HEK293T (cell line): ENCODE measurements at regions not wholly inside any gene's neighbourhood (a gene's known extent, or its start where the extent isn't known, plus 50 kb on each side); places are given as distances from the start of the nearest gene placed in this dataset.

ENCODE experiments used
- CTCF ChIA-PET: fragments of 350-600 bp; formaldehyde crosslinking; extraction: SDS; loops from one replicate; lab custom pipeline; 2021; ENCODE audit warnings: antibody characterized with exemption, inconsistent platforms; lab: Yijun Ruan, JAX
- POLR2A ChIA-PET: fragments of 350-600 bp; formaldehyde crosslinking; extraction: SDS; loops from one replicate; lab custom pipeline; 2020; ENCODE audit warnings: antibody characterized with exemption, inconsistent platforms; lab: Yijun Ruan, JAX
- DNase-seq: peaks from one replicate; pipeline ENCODE4 v3.0.0; 2012; ENCODE audit warnings: mixed read lengths; ENCODE audit errors: extremely low spot score
- ARNT ChIP-seq: fragments of 450-650 bp; IDR thresholded peaks from 2 replicates; pipeline ENCODE4 v1.6.1; 2017; ENCODE audit warnings: mild to moderate bottlenecking
- BHLHE40 ChIP-seq: fragments of 450-650 bp; IDR thresholded peaks from 2 replicates; pipeline ENCODE4 v1.6.1; 2016; ENCODE audit warnings: mild to moderate bottlenecking, moderate library complexity, borderline replicate concordance
- CTBP1 ChIP-seq: fragments of 450-650 bp; IDR thresholded peaks from 2 replicates; pipeline ENCODE4 v1.6.1; 2016; ENCODE audit warnings: borderline replicate concordance
- ELF4 ChIP-seq: fragments of 450-650 bp; IDR thresholded peaks from 2 replicates; pipeline ENCODE4 v1.6.1; 2017; ENCODE audit warnings: antibody characterized with exemption
- FOXA1 ChIP-seq: fragments of 450-650 bp; IDR thresholded peaks from 2 replicates; pipeline ENCODE4 v1.6.1; 2016; ENCODE audit warnings: mild to moderate bottlenecking
- FOXK2 ChIP-seq: fragments of 450-650 bp; IDR thresholded peaks from 2 replicates; pipeline ENCODE4 v1.6.1; 2016; ENCODE audit warnings: mild to moderate bottlenecking
- FOXM1 ChIP-seq: fragments of 450-650 bp; IDR thresholded peaks from 2 replicates; pipeline ENCODE4 v1.6.1; 2017; ENCODE audit warnings: mild to moderate bottlenecking, borderline replicate concordance
- HDGF ChIP-seq: fragments of 450-650 bp; IDR thresholded peaks from 2 replicates; pipeline ENCODE4 v1.6.1; 2017; ENCODE audit warnings: antibody characterized with exemption, borderline replicate concordance
- L3MBTL2 ChIP-seq: fragments of 450-650 bp; conservative IDR thresholded peaks from 2 replicates; pipeline ENCODE4 v1.6.1; 2016; ENCODE audit warnings: mild to moderate bottlenecking
- LEF1 ChIP-seq: fragments of 450-650 bp; IDR thresholded peaks from 2 replicates; pipeline ENCODE4 v1.6.1; 2017; ENCODE audit warnings: mild to moderate bottlenecking, borderline replicate concordance
- NFRKB ChIP-seq: fragments of 450-650 bp; IDR thresholded peaks from 2 replicates; pipeline ENCODE4 v1.6.1; 2016; ENCODE audit warnings: mild to moderate bottlenecking, moderate library complexity
- SP1 ChIP-seq: fragments of 450-650 bp; IDR thresholded peaks from 2 replicates; pipeline ENCODE4 v1.6.1; 2017
- SUZ12 ChIP-seq: fragments of 450-650 bp; IDR thresholded peaks from 2 replicates; pipeline ENCODE4 v1.6.1; 2016; ENCODE audit warnings: mild to moderate bottlenecking
- TARDBP ChIP-seq: fragments of 450-650 bp; IDR thresholded peaks from 2 replicates; pipeline ENCODE4 v1.6.1; 2016
- ZNF384 ChIP-seq: fragments of 450-650 bp; IDR thresholded peaks from 2 replicates; pipeline ENCODE4 v1.6.1; 2016
- TF ChIP-seq, protein P1 (sequence below): fragments of 450-650 bp; IDR thresholded peaks from 2 replicates; pipeline ENCODE4 v1.6.1; 2016

DNA sequence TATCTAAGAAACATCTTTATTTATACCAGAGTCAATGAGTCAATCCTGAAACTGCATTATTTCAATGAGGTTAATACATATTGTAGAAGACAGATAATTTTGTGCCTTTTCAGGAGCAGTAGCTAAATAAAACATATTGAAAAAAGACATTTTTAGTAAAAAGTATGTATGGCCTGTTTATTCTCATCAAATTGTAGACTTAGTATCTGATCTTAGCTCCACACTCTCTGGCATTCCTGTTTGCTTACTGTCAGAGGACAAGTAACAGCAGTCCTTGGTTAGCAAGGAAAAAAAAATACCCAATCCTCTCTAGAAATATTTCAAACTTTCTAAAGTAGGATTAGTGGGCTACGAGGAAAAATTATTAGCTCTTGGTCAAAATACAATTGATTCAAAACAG lies 50.5 kb upstream of the GUCY1A1 start:
- ChIA-PET POLR2A (no interaction called here), CTCF (interaction anchor here (0.6 kb wide), 1 partner anchor 1179 kb away, joined by 3 read pairs; no protein-coding TSS in a partner anchor)
- TF ChIP-seq ELF4 (no peak), NFRKB (no peak), FOXM1 (no peak), FOXA1 (no peak)
- no peak for DNase-seq

- no peak for DNase-seq
- TF ChIP-seq HDGF (no peak), FOXM1 (no peak), SUZ12 (no peak), FOXK2 (no peak), TARDBP (no peak), L3MBTL2 (no peak), SP1 (no peak), ARNT (no peak), ZNF384 (no peak)
- TF ChIP-seq, protein P1, sequence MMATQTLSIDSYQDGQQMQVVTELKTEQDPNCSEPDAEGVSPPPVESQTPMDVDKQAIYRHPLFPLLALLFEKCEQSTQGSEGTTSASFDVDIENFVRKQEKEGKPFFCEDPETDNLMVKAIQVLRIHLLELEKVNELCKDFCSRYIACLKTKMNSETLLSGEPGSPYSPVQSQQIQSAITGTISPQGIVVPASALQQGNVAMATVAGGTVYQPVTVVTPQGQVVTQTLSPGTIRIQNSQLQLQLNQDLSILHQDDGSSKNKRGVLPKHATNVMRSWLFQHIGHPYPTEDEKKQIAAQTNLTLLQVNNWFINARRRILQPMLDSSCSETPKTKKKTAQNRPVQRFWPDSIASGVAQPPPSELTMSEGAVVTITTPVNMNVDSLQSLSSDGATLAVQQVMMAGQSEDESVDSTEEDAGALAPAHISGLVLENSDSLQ, result no peak
- ChIA-PET CTCF (no interaction called here), POLR2A (no interaction called here)
Measured at GRCh38 chr4:155615081-155615887, 51.4 kb upstream of the GUCY1A1 start.

GRCh38 chr4:155614111-155614762 lies 52.4 kb upstream of the GUCY1A1 start:
- DNase-seq, result no peak
- ChIA-PET POLR2A (no interaction called here), CTCF (no interaction called here)
- TF ChIP-seq ARNT (no peak), FOXA1 (no peak), L3MBTL2 (no peak), HDGF (no peak), CTBP1 (no peak), BHLHE40 (no peak), FOXK2 (no peak)

DNA sequence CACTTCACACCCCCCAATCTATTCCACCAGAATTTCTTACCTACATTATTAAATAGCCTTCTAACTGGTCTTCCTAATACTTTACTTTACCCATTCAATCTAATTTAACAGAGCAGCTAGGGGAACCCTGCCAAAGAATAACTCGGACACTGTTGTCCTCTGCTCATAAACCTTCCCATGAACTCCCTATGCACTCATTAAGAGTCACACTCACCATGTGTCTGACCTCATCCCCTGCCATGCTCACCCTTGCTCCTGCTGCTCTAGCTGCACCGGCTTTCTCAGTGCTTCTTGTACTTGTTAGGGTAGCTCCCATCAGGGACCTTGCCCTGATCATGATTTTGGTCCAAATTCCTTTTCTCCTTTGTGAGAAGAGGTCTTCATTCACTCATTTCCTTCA lies 54.6 kb upstream of the GUCY1A1 start:
- CTCF ChIA-PET, result interaction anchor here (1.1 kb wide), 1 partner anchor 9 kb away, joined by 4 read pairs; no protein-coding TSS in a partner anchor
- POLR2A ChIA-PET, result no interaction called here
- no peak for TF ChIP-seq SP1
- no peak for TF ChIP-seq FOXK2
- no peak for TF ChIP-seq LEF1
- TF ChIP-seq TARDBP, result no peak
- no peak for TF ChIP-seq ZNF384
- TF ChIP-seq NFRKB, result no peak
- TF ChIP-seq ELF4, result no peak
- DNase-seq, result no peak

DNA sequence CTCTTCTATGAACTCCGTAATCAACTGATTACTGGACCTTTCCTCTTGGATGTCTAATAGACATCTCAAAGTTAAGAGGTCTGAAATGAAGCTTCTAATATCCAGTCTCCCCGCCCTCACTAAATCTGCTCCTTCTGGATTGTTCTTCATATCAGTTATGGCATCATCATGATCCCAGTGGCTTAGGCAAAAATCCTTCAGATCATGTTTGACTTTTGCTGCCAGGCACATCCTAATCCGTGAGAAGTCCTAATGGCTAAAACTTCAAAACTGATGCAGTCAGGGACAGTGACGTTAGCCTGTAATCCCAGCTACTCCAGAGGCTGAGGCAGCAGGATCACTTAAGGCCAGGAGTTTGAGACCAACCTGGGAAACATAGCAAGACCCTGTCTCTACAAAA lies 55.1 kb upstream of the GUCY1A1 start:
- TF ChIP-seq SP1 (no peak), CTBP1 (no peak), L3MBTL2 (no peak), ELF4 (no peak), ZNF384 (no peak), FOXA1 (no peak), ARNT (no peak), BHLHE40 (no peak), LEF1 (no peak), FOXM1 (no peak), NFRKB (no peak), TARDBP (no peak), FOXK2 (no peak), HDGF (no peak), SUZ12 (no peak)
- TF ChIP-seq, protein P1, result no peak
- POLR2A ChIA-PET, result no interaction called here
- CTCF ChIA-PET, result interaction anchor here (1.1 kb wide), 1 partner anchor 8 kb away, joined by 4 read pairs; no protein-coding TSS in a partner anchor
- DNase-seq, result no peak

DNA sequence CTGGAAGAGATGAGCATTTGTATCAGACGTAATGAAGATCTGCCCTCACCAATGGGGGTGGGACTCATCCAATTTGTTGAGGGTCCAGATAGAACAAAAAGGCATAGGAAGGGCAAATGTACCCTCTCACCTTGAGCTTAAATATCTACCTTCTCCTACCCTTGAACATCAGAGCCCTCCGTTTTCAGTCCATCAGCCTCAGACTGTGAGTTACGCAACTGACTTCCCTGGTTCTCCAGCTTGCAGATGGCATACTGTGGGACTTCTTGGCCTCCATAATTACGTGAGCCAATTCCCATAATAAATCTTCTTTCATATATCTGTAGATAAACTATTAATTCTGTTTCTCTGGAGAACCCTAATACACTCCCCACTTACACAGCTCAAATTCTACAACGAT lies 56.5 kb upstream of the GUCY1A1 start:
- ChIA-PET CTCF (no interaction called here), POLR2A (no interaction called here)

More for the DNA sequence above, 56.5 kb upstream of the GUCY1A1 start:
- no peak for DNase-seq
- TF ChIP-seq HDGF (no peak), FOXM1 (no peak), TARDBP (no peak), NFRKB (no peak), ELF4 (no peak), FOXK2 (no peak), LEF1 (no peak), FOXA1 (no peak)
- TF ChIP-seq, protein P1, result no peak
